CD4-positive, alpha-beta T cell treated with Interferon alpha-2 for 1 hour (primary cell): ENCODE measurements at regions not wholly inside any gene's neighbourhood (a gene's known extent, or its start where the extent isn't known, plus 50 kb on each side); places are given as distances from the start of the nearest gene placed in this dataset.

Source experiments
- DNase-seq, 2 donors: peaks; one replicate each; pipeline ENCODE4 v3.0.0-alpha.2; 2020 to 2022

- DNase-seq, result no peak
These were observed 416.8 kb downstream of the LRFN5 start for GRCh38 chr14:42023452-42023851.

- no peak for DNase-seq
These were observed 407.6 kb downstream of the LRFN5 start for GRCh38 chr14:42014301-42014700.

GRCh38 chr14:42013559-42013958 lies 406.9 kb downstream of the LRFN5 start:
- no peak for DNase-seq

- no peak for DNase-seq
These were observed 406.5 kb downstream of the LRFN5 start for GRCh38 chr14:42013153-42013552.

- no peak for DNase-seq
These were observed 404.5 kb downstream of the LRFN5 start for GRCh38 chr14:42011221-42011620.

GRCh38 chr14:42004321-42004720 lies 397.6 kb downstream of the LRFN5 start:
- no peak for DNase-seq

GRCh38 chr14:42002141-42002540 lies 395.5 kb downstream of the LRFN5 start:
- no peak for DNase-seq

GRCh38 chr14:42001431-42001830 lies 394.8 kb downstream of the LRFN5 start:
- no peak for DNase-seq

GRCh38 chr14:42000450-42000849 lies 393.8 kb downstream of the LRFN5 start:
- no peak for DNase-seq

- DNase-seq, result no peak
These were observed 387.0 kb downstream of the LRFN5 start for GRCh38 chr14:41993687-41994086.

GRCh38 chr14:41986700-41987099 lies 380.0 kb downstream of the LRFN5 start:
- DNase-seq, result no peak

- DNase-seq, result no peak
These were observed 379.5 kb downstream of the LRFN5 start for GRCh38 chr14:41986083-41986645.

GRCh38 chr14:41973178-41973577 lies 366.5 kb downstream of the LRFN5 start:
- no peak for DNase-seq

GRCh38 chr14:41972531-41972930 lies 365.9 kb downstream of the LRFN5 start:
- DNase-seq, result no peak

- no peak for DNase-seq
These were observed 353.6 kb downstream of the LRFN5 start for GRCh38 chr14:41960281-41960680.

- no peak for DNase-seq
These were observed 350.8 kb downstream of the LRFN5 start for GRCh38 chr14:41957459-41957858.
